GM19035 (cell line): ENCODE measurements at regions not wholly inside any gene's neighbourhood (a gene's known extent, or its start where the extent isn't known, plus 50 kb on each side); places are given as distances from the start of the nearest gene placed in this dataset.

Source experiments
- ATAC-seq: cut with Tn5 transposase; IDR thresholded peaks from one replicate; pipeline ENCODE4 v1.9.1; 2021; ENCODE audit not compliant: unreplicated experiment

DNA sequence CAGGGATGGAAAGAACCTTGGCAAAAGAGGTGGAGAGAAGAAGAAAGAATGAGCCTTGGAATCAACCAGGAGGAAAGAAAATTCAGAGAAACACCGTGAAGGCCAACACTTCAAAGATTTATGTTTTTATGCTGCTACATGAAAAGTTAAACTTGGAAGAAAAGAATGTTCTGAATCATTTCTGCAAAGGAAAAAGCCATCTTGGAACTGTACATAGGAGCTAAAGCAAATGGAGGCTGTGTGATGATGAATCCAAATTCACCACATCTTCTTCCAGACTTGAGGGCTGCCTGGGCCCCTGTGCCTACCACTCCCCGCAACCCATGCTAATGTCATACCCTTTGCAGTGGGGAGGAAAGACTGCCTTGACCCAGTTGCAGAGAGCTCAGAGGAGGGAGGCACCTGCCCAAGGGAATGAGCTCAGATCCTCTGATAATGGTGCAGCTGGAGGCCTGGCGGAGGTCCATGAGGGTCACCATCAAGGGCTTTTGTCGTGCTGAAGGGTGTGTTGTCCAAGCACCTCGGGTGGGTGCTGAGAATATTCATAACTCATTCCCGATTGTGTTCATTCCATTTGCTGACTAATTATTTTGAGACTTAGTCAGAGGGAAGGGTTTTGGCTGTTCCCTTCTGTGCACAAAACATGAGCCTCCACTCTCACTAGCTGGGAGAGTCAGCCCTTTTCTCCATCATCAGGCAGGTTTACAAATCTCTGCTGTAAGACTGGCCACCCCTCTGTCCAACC is 245.8 kb upstream of the JAG1 start:
- no peak for ATAC-seq

DNA sequence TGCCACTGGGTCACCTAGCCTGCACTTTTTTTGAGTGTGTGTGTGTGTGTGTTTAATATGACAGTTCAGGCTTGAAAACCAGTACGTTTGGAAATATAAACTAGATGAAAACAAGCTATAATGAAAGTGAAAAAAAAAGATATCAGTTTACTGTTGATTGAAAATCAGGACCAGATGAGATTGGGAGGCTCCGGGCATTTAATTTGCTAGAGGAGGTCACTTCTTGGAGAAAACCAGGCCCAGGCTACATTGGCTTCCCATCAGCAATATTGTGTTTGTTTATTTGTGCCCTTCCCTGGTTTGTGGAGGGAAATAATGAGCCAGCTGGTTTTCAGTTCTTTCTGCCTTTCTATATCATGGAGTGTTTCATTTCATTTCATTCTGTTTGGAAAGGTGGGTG is 246.6 kb upstream of the JAG1 start:
- ATAC-seq = no peak

DNA sequence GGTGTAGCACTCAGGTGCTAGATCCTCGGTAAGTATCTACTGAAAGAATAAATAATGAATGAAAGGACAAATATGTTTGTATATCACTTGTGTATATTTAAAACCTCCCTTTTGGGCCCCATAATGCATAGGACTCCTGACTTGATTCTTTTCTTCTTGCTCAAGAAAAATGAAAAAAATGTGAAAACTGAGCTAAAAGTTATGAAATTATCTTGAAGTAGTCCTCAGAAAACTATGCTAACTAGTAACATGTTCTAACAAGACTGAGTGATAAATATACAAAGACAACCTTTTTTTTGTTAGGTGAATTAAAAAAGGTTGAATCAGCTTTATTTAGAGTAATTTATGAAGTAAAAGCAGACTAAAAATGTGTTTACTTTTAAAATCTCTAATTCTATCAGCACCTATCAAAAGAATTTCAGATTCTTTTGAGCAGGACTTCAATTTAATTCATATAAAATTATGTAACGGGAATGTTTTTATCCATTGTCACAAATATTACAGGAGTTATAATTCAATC is 247.8 kb upstream of the JAG1 start:
- ATAC-seq = no peak

DNA sequence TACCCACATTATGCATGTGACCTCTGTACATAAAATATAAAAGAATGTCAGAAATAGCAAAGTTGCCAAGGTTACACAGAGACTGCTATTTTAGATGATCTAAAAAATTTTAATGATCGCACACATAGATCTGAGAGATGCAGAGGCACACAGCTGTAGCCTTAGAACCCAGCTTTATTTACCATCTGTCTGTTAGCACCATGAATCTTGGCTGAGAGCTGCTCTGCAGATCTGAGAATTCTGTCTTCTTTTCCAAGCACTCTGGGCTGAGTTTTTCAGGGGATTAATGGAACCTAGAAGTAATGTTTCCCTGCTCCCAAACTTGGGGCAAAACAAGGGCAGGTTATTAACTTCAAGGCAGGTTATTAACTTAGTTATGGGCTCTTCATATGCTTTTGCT is 248.7 kb upstream of the JAG1 start:
- ATAC-seq = no peak

DNA sequence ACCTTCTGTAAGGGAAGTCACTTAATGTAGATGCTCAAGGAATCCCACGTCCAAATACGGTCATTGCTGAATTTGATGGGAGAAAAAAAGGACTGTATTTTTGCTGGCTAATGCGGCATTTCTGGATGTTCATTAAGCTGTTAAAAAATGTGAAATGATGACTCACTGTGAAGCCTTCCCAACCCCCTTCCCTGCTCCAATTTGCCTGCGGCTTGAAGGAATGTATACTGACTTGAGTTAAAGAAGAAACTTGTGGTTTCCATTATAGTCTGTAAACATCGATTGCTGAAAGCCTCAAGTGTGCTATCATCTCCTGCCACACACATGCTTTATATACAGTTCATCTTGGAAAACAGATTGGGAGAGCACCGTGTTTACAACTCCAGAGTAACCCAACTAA is 249.1 kb upstream of the JAG1 start:
- no peak for ATAC-seq

DNA sequence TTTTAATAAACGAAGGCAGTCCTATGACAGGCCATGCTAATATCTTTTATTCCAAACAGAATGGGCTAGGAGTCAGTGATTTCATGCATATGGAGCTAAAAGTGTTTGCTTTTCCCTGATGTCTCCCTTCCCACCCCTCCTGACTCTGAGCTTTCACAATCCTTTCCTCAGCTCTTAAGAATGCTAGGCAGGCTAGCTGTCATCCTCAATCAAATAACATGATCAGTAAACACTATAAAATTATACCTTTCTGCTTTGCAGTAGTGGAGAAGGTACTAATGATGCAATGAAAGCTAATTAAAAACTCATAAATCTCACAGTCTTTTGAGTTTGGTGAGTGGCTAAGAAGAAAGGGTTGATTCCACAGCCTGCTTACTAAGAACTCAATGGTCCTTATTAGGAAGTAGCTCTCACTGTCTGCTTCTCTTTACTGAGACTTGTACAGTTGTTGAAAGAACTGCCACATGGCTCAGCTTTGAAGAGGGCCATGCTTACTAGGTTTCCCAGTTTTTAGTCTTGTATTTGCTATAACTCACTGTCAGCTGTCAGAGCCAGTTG is 250.9 kb upstream of the JAG1 start:
- no peak for ATAC-seq

DNA sequence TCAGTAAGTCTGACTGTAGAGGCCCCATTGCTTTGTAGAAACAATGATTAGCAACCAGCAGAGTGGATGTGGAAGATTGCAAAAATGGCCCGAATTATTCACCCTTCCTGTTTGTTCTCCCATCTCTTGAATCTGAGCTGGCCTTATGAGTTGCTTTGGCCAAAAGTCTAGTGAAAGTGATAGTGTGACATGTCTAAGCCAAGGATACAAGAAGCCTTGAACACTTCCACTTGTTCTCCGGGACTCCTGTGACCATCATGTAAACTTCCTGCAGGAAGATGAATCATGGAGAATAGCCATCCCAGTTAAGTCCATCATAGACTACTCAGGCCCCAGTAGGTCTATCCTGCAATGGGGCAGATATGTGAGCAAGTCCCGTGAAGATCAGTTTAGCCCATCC is 252.0 kb upstream of the JAG1 start:
- no peak for ATAC-seq

DNA sequence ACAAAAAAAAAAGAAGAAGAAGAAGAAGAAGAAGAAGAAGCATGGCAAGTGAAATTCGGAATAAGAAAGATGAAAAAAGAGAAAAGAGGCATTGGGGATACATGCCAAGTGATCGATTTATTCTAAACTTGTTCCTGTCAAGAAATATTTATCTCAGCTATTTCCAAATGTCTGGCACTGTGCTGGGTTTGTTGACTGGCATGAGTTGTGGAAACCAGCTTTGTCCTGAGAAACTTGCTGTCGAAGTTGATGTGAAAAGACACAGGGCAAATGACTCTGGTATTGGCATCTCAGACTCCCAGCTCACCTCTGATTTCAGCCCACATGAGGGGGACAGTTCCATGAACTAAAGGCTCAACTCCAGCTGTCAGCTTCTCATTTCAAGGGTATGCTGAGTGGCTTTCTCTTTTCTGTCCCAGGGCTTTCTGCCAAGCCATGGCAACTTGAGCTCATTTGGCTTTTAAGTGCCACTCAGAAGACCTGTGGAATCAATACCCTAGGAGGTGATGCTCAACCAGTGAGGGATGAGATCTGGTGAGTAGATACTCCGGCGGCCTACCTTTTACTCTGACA is 253.3 kb upstream of the JAG1 start:
- ATAC-seq = no peak

DNA sequence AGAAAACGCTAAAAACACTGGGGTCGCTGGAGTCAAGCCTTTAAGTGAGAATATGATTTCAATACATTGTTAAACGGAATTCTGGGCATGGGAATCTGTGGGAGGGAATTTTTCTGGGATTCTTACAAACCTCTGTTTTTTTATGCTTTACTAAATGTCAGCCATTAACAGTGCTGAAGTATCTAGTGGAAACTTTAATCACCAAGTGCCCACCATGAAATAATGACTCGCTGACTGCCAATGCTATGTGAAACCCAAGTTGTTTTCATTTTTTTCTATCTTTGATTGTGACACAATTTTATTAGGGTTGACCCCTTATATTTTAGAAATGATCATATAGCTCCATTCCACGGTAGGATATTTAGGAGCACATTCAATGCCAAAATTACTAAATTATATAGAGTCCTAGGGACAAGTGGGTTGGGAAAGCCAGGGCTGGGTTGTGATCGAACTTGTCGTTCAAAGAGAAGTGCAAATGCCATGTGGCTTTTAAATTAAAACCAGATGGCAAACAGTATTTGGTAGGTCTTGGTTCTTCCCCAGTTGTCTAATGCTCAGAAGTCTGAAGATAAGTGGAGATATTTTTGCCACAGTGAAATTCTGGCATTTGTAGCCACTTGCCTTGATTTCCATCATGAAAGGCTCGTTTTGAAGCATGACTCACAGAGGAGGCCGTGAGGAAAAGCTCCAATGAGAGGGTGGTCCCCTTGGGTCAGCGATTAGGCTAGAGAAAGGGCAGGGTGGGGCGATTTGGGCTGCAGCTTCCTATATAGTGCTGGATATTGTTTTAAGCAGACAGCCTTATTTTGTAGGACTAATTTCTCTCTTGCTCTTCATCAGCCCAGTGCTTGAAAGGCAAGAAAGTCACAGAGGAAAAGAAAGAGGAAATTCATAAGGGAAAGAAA is 254.4 kb upstream of the JAG1 start:
- no peak for ATAC-seq

DNA sequence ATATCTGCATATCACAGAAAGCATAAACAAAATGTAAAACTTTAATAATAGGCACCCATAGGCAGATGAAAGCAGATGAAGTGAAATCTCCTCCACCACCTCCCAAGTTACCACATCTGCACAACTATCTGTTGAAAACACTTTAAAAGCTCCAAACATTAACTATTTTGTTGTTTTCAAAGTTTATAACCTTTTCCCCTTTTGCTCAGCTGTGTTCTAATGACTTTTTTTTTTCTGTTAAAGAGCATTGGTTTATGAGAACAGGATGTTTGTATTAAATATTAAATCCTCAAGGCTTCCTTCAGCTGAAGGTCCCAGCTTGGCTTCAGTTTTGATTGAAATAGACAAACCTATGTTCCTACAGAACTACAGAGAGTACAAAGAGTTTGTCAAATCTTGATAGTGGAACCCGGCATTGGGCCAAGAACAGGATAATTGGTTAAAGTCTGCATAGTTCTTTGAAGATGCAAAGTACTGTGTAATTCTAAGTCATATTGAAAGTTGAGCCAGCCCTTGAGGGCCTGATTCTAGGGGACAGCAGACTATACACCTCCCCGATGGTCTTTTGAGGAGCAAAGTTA is 255.1 kb upstream of the JAG1 start:
- no peak for ATAC-seq

DNA sequence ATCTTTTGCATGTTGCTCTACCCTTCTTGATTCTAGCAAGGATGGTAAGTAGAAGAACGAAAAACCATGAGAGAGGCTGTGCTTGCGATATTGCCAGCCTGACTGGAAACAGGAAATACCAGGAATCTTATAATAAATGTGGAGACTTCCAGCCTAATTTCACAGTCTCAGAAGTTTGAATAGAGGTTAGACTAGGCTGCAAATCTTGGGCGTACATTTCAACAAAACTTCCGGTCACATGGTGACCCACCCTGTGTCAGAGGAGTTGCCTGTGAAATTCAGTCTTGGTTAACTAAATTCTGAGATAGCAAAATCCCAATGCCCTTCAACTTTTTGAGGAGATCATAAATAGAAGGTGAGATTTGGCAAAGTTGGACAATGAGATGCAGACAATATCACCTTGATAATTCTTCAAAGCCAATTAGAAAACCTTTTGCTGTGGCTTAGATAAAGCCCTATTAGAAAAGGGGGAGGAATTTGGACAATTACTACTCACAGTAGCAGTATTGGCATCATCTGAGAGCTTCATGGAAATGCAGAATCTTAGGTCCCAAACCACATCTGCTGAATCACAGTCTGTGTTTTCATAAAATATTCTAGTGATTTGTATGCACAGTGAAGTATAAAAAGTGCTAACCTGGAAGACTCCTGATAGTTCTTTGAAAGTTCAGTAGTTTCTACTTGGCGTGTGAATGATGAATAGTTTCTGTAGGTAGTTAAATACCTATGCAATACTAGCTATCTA is 262.0 kb upstream of the JAG1 start:
- ATAC-seq = no peak

DNA sequence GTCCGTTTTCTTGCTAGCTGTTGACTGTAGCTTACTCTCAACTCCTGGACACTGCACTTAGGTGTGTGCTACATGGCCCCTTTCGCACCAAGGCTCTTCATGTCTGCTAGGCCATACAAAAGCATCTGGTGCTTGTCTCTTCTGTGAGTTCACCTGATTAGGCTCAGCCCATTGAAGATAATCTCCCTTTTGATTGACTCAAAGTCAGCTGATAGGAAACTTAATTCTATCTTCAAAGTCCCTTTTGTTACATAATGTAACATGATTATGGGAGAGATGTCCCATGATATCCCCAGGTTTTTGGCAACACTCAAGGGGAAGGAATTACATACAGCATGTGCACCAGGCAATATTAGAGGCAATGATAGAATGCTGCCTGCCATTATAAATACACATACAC is 263.0 kb upstream of the JAG1 start:
- ATAC-seq = no peak

DNA sequence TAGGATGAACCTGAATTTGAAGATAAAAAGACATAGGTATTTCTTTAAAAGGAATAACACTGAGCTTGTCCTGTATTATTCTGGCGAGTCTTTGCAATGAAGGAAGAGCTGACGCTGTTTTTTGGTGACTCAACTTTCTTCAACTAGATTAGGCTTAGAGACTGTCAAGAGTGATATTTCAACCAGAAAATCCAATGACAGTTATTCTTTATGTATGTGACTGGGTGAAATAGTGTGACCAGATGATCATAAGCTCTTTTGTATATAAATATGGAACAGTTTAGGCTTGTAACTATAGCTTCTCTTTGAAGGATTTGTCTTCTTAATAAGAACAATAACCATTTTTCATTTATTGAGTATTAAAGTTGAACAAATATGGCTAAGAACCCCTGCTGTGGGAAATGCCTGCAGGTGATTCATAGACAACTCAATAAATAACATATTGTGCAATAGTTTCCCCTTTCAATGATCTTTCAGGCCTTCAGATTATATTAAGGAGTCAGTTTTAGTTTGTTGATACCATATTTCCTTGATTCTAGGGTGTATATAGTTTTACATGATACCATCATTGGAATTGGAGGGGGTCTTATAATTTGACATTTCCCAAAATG is 265.6 kb upstream of the JAG1 start:
- ATAC-seq = no peak

DNA sequence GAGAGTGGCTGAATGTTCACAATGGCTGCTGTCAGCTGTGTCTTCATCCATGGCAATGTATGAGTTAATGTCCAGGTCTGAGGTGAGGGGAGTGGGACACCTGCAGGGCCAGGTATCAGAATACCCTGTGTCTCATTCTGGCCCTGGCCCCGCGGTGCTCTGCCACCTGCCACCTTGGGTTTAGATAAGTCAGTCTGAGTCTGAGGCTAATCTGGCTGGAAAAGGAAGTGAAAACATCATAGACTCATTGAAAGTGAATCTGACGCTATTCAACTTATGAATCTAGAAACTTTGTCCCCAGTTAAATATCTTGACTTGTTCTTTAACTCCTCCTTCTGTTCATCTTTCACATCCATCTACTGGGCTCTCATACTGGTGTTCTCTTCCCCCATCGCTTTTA is 267.1 kb upstream of the JAG1 start:
- ATAC-seq = peak; percentile 97

DNA sequence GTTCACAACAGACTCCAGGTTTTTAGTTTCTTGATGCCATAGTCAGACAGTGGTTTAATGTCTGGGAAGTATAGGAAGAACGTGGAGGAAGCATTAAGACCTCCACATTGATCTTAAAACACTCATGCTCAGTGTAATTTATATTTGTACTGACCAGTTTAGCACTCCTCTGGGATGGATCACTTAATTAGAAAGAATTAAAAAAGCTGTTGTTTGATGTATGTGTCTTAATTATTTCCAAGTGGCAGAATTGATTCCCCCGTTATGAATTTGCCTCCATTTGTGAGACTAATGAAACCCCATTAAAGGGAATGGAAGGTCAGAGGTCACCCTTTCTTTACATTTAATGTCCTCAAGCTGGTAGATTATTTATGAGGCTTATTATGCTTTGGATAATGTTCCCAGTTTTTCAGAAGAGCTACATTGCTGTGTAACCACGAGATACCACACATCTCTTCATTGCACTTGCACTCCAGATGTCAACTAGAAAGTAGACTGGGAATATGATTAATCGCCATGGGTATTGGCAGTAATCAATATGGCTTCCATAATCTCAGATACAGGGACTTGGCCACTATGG is 270.0 kb upstream of the JAG1 start:
- no peak for ATAC-seq

DNA sequence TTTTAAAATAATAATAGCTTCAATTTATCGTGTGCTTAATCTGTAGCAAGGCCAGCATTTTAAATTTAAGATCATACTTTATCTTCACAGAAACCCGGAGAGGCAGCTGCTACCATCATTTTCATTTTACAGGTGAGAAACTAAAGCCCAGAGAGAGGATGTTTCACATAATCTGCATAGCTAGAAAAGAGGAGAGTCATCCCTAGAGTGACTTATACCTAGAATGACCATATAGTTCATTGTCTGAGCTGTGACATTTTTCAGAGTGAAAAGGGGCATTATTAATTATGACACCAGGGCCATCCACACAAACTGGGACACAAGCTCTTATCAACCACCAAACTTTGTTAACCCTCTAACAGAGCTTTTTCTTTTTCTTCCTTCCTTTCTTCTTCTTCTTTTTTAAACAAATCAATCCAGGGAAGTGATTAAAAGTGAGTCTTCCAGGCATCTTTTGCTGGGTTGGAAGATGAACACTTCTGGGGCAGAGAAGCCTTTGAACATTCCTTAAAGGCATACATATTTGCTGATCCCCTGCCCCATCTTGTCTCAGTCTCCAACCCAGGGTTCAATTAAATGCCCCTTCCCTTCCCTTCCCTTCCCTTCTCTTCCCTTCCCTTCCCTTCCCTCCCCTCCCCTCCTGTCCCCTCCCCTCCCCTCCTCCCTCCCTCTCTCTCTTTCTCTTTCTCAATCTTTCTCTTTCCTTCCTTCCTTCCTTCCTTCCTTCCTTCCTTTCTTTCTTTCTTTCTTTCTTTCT is 272.5 kb upstream of the JAG1 start:
- ATAC-seq = peak; percentile 70

DNA sequence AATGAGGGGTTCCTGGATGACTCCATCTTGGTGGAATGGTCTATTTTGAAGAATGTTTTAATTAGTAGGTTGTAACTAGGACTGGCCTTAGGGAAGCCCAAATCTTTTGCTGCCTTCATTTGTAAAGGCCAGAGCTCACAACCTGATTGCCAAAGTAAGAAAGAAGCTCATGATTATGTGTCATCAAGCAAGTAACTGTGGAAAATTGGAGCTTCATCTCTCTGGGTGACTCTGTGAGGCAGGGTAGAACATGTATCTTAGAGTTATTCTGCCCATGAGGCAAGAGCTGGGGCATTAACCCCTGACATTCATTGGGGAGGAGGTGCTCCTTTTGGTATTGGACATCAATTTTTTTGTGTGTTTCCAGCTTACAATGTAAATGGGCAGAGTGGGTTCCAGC is 273.9 kb upstream of the JAG1 start:
- ATAC-seq = no peak

DNA sequence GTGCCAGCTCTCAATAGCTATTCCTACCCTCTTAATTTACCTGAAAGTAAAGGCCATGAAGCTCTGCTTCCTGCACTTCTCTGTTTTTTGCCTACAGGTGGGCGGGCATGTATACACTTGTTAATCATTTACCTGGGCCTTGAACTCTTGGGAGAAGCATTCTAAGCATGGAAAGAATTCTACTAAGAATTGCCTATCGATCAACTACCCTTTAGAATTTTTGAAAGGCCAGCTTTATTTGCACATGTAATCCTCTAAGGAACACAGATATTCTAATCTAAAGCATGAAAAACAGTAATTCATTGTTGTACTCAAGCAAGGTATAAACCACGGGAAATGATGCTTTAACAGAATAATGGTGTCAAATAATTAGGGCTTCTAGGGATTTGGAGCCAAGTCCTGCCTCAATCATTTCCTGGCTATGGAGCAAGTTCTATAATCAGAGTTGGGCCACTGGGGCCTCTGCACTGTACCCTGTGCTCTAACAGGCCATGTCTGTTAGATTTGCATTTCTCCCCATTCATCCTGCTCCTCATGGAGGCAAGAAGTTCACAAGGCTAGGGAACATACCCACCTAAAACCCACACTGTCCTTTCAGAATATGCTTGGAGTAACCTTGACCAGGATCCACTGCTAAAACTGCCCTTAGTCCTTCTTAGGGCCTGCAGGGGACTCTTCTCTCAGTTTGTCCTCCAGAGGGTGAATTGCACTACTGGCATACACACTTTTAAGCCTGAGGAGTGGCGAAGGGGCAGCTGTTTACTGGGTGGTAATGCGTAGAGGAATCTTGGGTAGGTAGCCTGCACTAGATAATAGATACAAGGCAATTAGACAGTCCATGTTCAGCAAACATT is 276.4 kb upstream of the JAG1 start:
- ATAC-seq = no peak
